ENCODE measurements at regions not wholly inside any gene's neighbourhood (a gene's known extent, or its start where the extent isn't known, plus 50 kb on each side); places are given as distances from the start of the nearest gene placed in this dataset.
A peak's percentile ranks its signal among the peaks of the same experiment; 100 is the strongest.

- TF ChIP-seq CTCF (IDR thresholded peaks at IDR 0.05) (peak; percentile 54), EZH2 (IDR thresholded peaks at IDR 0.05) (no peak), EZH2phosphoT487 (IDR thresholded peaks at IDR 0.05) (no peak)
Observed at GRCh38 chr7:10128748-10129147, 844.9 kb upstream of the PHF14 start.
